ENCODE measurements at regions not wholly inside any gene's neighbourhood (a gene's known extent, or its start where the extent isn't known, plus 50 kb on each side); places are given as distances from the start of the nearest gene placed in this dataset.

- DNase-seq (ENCODE audit: low read depth in 2 of 2): no peak
Observed at GRCh38 chr18:75158465-75159237, 50.3 kb downstream of the PTGR3 start.

DNA sequence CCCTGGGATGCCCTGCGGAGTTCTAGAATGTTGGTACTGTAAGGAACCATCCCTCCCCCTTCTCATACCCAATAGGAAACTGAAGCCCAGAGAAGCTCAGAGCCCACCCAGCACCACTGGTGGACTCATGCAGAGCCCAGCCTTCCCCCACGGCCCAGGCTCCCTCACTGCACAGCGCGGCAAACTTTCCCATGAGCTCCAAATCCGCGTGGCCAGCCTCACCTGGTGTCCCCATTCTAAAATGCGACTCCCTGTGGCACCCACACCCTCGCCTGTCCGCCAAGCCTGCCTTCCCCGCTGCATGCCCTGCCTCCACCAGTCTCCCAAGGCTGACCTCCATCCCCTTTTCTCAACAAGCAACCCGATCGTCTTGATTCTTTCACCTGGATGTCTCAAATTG, 51.1 kb downstream of the PTGR3 start:
- DNase-seq (ENCODE audit: low read depth in 2 of 2): no peak

DNA sequence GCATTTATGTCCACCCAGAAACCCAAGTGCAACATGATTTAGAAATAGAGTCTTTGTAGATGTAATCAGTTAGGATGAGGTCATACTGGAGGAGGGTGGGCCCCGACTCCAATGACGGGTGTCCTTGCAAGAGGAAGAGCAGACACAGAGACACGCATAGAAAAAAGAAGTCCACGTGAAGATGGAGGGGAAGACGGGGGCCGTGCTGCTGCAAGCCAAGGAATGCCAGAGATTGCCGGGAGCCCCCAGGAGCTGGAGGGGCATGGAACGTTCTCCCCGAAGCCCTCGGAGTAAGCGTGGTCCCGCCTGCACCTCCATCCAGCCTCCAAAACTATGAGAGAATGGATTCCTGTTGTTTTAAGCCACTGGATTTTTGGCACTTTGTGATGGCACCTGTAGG, 51.6 kb downstream of the PTGR3 start:
- no peak for DNase-seq (ENCODE audit: low read depth in 2 of 2)

DNA sequence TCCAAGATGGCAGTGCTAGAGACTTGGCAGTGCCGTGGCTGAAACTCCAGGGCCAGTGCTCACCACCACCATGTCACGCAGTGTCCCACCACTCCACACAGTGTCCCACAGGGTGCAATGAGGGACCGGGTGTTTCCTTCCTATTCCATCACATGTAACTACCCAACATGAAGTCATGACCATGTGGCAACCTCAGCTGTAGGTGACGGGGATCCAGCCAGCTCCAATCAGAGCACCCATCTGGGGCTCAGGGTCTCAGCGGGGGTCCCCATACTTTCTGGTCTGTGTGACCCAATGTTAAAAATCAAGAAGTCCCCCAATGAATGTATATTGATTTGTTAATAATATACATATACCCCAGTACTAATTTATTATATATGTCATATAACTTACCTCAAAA, 52.1 kb downstream of the PTGR3 start:
- no peak for DNase-seq (ENCODE audit: low read depth in 2 of 2)

- no peak for DNase-seq (ENCODE audit: low read depth in 2 of 2)
Observed at GRCh38 chr18:75156139-75156750, 52.7 kb downstream of the PTGR3 start.

GRCh38 chr18:75154997-75155396, 53.9 kb downstream of the PTGR3 start:
- DNase-seq (ENCODE audit: low read depth in 2 of 2): no peak

DNA sequence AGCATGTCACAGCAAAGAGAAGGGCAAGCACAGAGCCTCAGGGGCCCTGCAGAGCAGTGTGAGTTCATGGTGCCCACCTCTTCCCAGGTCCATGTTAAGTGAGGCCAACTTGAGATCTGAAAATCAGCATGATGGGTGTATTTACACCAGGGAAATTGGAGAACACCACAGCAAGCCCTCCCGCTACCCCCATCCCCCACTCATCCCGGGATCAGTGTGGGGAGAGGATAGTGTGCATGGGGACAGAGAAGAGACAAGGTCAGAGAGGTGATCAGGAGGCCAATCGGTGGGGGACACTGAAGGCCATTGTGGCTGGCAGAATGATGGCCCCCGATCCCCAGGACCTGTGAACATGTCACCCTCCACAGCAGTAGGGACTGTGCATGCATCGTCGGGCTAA, 54.7 kb downstream of the PTGR3 start:
- DNase-seq (ENCODE audit: low read depth in 2 of 2): no peak

GRCh38 chr18:75143851-75144250, 65.1 kb downstream of the PTGR3 start:
- no peak for DNase-seq (ENCODE audit: low read depth in 2 of 2)

GRCh38 chr18:75142677-75143076, 66.3 kb downstream of the PTGR3 start:
- DNase-seq (ENCODE audit: low read depth in 2 of 2): no peak

DNA sequence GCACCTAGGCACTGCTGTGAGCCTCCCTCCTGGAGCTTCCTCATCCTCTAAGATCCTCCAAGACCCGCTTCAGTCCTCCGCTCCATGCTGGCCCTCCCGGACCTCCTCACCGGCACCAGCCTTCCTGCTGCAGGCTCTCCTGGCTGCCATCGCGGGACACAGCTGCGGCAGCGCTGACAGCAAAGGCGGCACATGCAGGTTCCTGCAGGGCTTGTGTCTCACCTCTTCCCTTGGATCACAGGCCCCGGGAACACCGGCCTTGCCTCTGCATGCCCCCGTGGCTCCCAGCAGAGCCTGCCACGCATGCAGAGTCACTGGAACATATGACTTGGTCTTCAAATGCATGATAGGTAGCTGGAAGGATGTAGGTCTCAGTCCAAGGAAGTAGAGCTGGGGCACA, 67.2 kb downstream of the PTGR3 start:
- DNase-seq (ENCODE audit: low read depth in 2 of 2): no peak

DNA sequence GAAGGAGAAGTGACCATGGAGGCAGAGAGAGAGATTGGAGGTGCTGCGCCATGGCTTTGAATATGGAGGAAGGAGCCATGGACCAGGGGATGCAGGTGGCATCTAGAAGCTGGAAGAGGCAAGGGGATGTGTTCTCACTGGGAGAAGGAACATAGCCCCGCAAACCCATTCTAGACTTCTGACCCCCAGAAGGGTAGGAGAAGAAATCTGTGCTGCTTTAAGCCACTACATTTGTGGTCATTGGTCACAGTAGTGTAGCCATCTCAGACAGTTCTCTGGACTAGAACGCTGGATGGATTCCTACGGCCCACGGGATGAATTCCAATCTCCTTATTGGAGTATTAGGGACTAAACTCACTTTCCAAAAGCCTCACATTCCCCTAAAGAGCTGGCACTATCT, 67.8 kb downstream of the PTGR3 start:
- DNase-seq (ENCODE audit: low read depth in 2 of 2): no peak

DNA sequence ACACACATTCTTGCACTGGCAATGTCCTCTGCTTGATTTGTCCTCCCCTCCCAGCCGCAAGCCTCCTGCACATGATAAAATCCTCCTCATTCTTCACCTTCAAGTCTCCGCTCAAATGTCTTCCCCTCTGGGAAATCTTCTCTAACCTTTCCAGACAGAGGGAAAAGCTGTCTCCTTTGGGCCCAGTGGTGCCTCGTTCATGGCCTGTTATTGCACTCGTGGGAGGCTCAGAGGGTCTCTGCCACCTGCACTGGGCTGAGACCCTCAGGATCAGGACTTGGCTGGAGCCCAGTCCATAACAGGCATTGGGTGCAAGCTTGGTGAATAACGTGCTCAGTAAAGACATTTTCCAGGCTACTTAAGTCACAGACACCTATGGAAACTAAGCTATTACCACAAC, 68.6 kb downstream of the PTGR3 start:
- no peak for DNase-seq (ENCODE audit: low read depth in 2 of 2)

DNA sequence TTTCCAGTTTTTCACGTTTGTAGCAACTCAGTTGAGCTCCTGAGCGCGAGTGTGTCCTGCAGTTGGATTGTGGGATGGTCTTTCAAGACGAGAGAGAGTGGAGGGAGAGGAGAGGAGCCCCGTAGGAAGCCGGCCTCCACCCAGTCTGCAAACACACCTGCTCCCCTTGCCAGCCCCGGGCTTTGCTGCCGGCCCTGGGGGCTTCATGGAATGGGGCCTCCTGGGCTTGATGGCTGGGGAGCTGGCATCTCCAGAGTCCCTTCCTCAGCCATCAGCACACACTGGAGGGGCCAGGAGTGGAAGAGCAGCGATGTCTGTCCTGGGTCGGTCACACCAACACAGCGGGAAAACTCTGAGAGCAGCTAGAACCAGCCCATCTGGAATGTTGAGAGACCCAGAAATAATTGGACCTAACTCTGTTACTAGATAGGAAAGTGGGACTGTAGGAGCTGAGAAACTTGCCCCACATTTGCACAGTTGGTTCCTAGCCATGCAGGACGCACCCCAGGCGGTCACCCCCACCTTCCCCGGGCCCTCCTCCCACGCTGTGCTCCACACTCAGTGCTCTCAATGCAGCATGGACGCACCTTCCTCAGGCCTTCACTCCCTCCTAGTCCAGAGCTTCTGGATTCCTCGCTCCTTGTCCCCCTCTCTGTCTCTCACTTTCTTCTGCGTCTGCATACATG, 69.6 kb downstream of the PTGR3 start:
- DNase-seq (ENCODE audit: low read depth in 2 of 2): no peak

GRCh38 chr18:75137346-75137877, 71.5 kb downstream of the PTGR3 start:
- no peak for DNase-seq (ENCODE audit: low read depth in 2 of 2)

DNA sequence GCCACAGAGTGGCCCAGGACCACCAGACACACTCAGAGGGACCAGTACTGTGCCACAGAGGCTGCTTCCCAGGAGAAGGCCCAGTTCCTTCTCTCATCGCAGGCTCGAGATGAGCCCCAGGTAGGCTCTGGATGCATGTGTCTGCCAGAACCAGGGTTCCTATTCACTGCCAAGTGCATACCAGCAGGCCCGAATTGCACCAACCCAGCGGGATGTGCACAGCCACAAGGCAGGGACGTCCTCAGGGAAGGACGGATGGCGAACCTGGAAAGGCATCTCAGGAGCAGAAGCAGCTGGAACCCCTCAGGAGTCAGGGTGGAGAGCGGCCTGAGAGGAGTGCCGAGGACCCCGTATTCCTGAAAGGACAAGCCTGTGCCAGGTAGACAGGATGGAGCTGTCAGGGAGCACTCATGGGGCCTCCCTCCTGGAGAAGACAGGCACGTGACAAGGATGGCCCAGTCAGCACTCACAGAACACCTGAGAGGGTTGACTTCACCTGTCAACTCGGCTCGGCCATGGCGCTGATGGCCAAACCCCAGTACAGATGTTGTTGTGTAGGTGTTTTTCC, 73.7 kb downstream of the PTGR3 start:
- DNase-seq (ENCODE audit: low read depth in 2 of 2): no peak

- DNase-seq (ENCODE audit: low read depth in 2 of 2): no peak
Observed at GRCh38 chr18:75134611-75134975, 74.3 kb downstream of the PTGR3 start.

DNA sequence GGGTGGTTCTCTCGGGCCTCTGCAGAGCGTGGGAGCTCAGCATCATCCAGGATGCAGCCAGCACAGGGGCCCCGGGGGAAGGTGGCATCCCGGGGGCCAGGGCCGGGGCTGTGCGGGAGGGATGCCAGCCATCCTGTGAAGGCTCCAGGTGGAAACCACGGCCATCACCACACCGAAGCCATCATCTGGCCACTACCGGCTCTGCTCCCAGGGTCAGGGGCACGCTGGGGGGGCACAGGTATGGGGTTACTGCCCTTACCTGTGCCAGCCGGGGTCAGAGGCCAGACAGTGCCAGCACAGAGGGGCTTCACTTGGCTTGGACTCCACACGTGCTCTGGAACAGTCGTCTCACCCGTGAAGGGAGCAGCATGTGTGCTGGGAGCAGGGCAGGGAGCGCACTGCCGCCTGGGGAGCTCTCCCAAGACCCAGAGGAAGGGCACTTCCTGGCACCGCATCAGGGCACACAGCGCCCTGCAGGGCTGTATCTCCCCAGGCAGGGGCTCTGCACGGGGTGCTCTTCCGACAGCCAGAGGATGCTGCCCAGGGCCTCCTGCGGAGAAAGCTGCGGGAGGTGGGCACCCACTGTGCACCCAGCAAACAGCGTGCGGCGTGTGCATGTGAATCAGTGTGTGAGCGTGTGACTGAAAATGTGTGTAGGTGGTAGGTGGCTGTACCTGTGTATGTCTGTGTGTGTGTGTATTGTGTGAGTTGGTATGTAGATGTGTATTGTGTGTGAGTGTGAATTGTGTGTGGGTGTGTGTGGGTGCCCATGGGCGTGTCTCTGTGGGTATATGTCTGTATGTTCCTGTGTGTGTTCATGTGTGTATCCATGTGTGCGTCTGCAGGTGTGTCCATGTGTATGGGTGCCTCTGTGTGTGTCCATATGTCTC, 75.0 kb downstream of the PTGR3 start:
- no peak for DNase-seq (ENCODE audit: low read depth in 2 of 2)

DNA sequence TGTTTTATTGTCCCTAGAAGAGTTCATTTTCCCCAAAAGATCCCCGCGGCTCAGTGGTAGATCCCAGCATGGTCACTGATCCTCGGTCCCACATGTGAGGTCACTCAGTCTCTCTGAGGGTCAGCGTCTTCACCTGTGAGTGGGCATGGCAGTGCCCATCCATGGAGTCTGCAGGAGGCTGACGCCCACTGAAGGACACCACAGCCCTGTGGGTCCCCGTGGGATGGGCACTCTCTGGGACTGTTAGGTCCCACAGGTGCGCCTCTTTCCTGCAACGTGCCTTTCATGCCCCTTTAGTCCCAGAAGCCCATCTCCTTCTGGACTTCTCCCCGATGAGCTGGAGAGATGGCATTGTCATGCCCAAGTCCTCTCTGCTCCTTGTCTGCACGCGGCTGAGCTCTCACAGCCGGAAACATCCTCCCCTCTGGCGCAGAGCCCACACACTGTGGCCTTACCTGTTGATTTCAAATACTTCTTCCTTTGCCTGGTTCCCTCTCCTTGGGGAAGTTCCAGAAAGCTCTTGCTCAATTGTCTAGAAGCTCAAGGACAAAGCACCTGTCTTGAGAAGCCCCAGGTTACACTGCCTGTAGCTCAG, 75.9 kb downstream of the PTGR3 start:
- no peak for DNase-seq (ENCODE audit: low read depth in 2 of 2)

GRCh38 chr18:75132098-75132870, 76.7 kb downstream of the PTGR3 start:
- DNase-seq (ENCODE audit: low read depth in 2 of 2): no peak

- DNase-seq (ENCODE audit: low read depth in 2 of 2): peak in 1 of 2 donors; percentile 11
Observed at GRCh38 chr18:75131381-75132000, 77.4 kb downstream of the PTGR3 start.
